ENCODE measurements at regions not wholly inside any gene's neighbourhood (a gene's known extent, or its start where the extent isn't known, plus 50 kb on each side); places are given as distances from the start of the nearest gene placed in this dataset.

DNA sequence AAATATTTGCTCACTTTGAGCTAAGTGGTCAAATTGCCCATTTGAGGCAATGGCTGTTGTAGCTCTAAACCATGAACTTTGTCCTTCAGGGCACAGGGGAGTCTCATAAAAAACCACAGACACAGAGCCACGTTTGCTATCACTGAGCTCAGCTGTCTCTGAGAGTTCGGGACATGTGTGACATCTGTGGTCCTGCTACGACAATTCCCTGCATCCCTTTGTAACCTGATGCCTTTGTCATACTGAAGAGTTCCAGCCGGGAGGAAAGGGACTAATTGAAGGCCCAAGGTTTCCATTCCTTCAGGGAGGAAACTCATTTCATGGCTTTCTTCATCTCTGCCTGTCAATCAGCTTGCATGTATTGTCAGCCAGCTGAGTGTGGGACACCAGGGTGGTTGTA is 599.4 kb upstream of the CDH5 start:
- TF ChIP-seq CTCF (IDR thresholded peaks at IDR 0.05 in 2 of 3, conservative IDR thresholded peaks at IDR 0.05 in 1 of 3; ENCODE audit: borderline replicate concordance in 1 of 3, insufficient read depth in 1 of 3, low read depth in 2 of 3, low read length in 2 of 3) (no peak), POLR2A (IDR thresholded peaks at IDR 0.05; ENCODE audit: borderline replicate concordance, extremely low read depth, insufficient read depth, insufficient read length) (no peak), ATF3 (IDR thresholded peaks at IDR 0.05) (no peak), EZH2 (IDR thresholded peaks at IDR 0.05) (no peak), EZH2phosphoT487 (IDR thresholded peaks at IDR 0.05; ENCODE audit: borderline replicate concordance) (no peak), SP1 (IDR thresholded peaks at IDR 0.05; ENCODE audit: low read depth) (no peak), ZNF274 (IDR thresholded peaks at IDR 0.05; ENCODE audit: low read depth, low read length) (no peak), ZFX (IDR thresholded peaks at IDR 0.05) (no peak), POLR2AphosphoS5 (IDR thresholded peaks at IDR 0.05; ENCODE audit: low read depth, low read length) (no peak)
- TF ChIP-seq, protein P1, sequence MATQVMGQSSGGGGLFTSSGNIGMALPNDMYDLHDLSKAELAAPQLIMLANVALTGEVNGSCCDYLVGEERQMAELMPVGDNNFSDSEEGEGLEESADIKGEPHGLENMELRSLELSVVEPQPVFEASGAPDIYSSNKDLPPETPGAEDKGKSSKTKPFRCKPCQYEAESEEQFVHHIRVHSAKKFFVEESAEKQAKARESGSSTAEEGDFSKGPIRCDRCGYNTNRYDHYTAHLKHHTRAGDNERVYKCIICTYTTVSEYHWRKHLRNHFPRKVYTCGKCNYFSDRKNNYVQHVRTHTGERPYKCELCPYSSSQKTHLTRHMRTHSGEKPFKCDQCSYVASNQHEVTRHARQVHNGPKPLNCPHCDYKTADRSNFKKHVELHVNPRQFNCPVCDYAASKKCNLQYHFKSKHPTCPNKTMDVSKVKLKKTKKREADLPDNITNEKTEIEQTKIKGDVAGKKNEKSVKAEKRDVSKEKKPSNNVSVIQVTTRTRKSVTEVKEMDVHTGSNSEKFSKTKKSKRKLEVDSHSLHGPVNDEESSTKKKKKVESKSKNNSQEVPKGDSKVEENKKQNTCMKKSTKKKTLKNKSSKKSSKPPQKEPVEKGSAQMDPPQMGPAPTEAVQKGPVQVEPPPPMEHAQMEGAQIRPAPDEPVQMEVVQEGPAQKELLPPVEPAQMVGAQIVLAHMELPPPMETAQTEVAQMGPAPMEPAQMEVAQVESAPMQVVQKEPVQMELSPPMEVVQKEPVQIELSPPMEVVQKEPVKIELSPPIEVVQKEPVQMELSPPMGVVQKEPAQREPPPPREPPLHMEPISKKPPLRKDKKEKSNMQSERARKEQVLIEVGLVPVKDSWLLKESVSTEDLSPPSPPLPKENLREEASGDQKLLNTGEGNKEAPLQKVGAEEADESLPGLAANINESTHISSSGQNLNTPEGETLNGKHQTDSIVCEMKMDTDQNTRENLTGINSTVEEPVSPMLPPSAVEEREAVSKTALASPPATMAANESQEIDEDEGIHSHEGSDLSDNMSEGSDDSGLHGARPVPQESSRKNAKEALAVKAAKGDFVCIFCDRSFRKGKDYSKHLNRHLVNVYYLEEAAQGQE (IDR thresholded peaks at IDR 0.05; ENCODE audit: low read depth): no peak
